ENCODE measurements at regions not wholly inside any gene's neighbourhood (a gene's known extent, or its start where the extent isn't known, plus 50 kb on each side); places are given as distances from the start of the nearest gene placed in this dataset.

GRCh38 chr3:180199417-180199995 is 162.8 kb upstream of the PEX5L start:
- TF ChIP-seq CTCF (IDR thresholded peaks at IDR 0.05 in 4 of 5, conservative IDR thresholded peaks at IDR 0.05 in 1 of 5) (no peak), POLR2A (IDR thresholded peaks at IDR 0.05) (no peak)
